Activated CD8-positive, alpha-beta T cell treated with anti-CD3 and anti-CD28 coated beads, Interleukin-2, amount 10 ng/mL, durations not matched to agents 7 days and 5 days (primary cell): ENCODE measurements at regions not wholly inside any gene's neighbourhood (a gene's known extent, or its start where the extent isn't known, plus 50 kb on each side); places are given as distances from the start of the nearest gene placed in this dataset.
"Not testable (repeated sequence)": the region's sequence is repeated elsewhere in the genome, so short reads cannot be mapped to it uniquely, and the experiment has no call there.

Experiments
- ATAC-seq: fragments of 150-1000 bp; cut with Tn5 transposase; one replicate; pipeline ENCODE4 v1.10.0; 2021; ENCODE audit warnings: moderate library complexity
- CTCF ChIA-PET: fragments of 350-600 bp; sonication (Branson Sonifier 250); formaldehyde crosslinking; loops from one replicate; lab custom pipeline; 2021; ENCODE audit warnings: antibody characterized with exemption; lab: Charles Lee
- POLR2A ChIA-PET: fragments of 350-600 bp; sonication (Branson Sonifier 250); formaldehyde crosslinking; loops from one replicate; lab custom pipeline; 2021; ENCODE audit warnings: antibody characterized with exemption; lab: Charles Lee
- DNase-seq: peaks from one replicate; pipeline ENCODE4 v3.0.0-alpha.2; 2020
- H3K27ac Mint-ChIP-seq: one replicate; pipeline ENCODE4 v1.8.0; 2021; ENCODE audit warnings: mild to moderate bottlenecking, mixed read lengths
- H3K27me3 Mint-ChIP-seq: one replicate; pipeline ENCODE4 v1.8.0; 2021; ENCODE audit warnings: low read depth, mixed read lengths
- H3K36me3 Mint-ChIP-seq: one replicate; pipeline ENCODE4 v1.8.0; 2021; ENCODE audit warnings: low read depth, mixed read lengths
- H3K4me1 Mint-ChIP-seq: one replicate; pipeline ENCODE4 v1.8.0; 2021; ENCODE audit warnings: low read depth, mixed read lengths
- H3K4me3 Mint-ChIP-seq: one replicate; pipeline ENCODE4 v1.8.0; 2021; ENCODE audit warnings: mild to moderate bottlenecking, mixed read lengths
- H3K9me3 Mint-ChIP-seq: one replicate; pipeline ENCODE4 v1.8.0; 2022; ENCODE audit warnings: mixed read lengths; ENCODE audit not compliant: insufficient read depth

- Mint-ChIP-seq H3K27me3 (no peaks in the 10 kb centered on the region), H3K27ac (no peak overlapping the region), H3K4me3 (no peak overlapping the region), H3K4me1 (no peaks in the 10 kb centered on the region), H3K36me3 (no peaks in the 10 kb centered on the region), H3K9me3 (no peaks in the 10 kb centered on the region)
- ChIA-PET CTCF (no interaction called here), POLR2A (no interaction called here)
- DNase-seq (no peak), ATAC-seq (no peak)
Observed at GRCh38 chr9:30243467-30243866, 2141.0 kb upstream of the ACO1 start.

- H3K27ac Mint-ChIP-seq, result no peak overlapping the region
- no peak for DNase-seq
- ChIA-PET CTCF (no interaction called here), POLR2A (no interaction called here)
- H3K27me3 Mint-ChIP-seq, result no peaks in the 10 kb centered on the region
- H3K4me1 Mint-ChIP-seq, result no peaks in the 10 kb centered on the region
- no peak for ATAC-seq
- no peak overlapping the region for H3K4me3 Mint-ChIP-seq
- no peaks in the 10 kb centered on the region for H3K36me3 Mint-ChIP-seq
- H3K9me3 Mint-ChIP-seq, result no peaks in the 10 kb centered on the region
Observed at GRCh38 chr9:30244877-30245276, 2139.6 kb upstream of the ACO1 start.

GRCh38 chr9:30250872-30251271, 2133.6 kb upstream of the ACO1 start:
- Mint-ChIP-seq H3K36me3 (no peaks in the 10 kb centered on the region), H3K27ac (no peak overlapping the region), H3K4me1 (no peaks in the 10 kb centered on the region), H3K27me3 (no peaks in the 10 kb centered on the region), H3K4me3 (no peak overlapping the region), H3K9me3 (no peaks in the 10 kb centered on the region)
- CTCF ChIA-PET, result no interaction called here
- POLR2A ChIA-PET, result no interaction called here
- DNase-seq (no peak), ATAC-seq (no peak)

DNA sequence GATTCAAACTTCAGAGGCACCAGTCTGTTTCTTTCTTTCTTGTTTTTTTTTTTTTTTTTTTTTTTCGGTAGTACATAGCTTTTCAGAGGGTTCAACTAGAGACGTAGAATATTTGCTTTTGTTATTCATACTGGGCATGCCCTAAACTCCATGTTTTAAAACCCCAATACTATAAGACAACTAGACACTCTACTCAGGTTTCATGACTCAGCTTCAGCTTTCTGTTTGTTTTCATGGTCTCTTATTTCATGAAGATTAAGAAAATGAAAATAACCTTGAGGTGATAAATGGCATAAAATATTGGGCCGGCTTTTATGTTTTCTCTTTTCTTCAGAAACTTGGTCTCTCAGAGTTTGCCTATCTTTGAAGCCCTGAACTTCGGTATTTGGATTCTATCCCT, 2126.3 kb upstream of the ACO1 start:
- no peaks in the 10 kb centered on the region for H3K36me3 Mint-ChIP-seq
- DNase-seq (no peak), ATAC-seq (no peak)
- H3K27ac Mint-ChIP-seq, result no peak overlapping the region
- CTCF ChIA-PET, result no interaction called here
- H3K4me1 Mint-ChIP-seq, result no peaks in the 10 kb centered on the region
- POLR2A ChIA-PET, result no interaction called here
- H3K9me3 Mint-ChIP-seq, result no peaks in the 10 kb centered on the region
- H3K4me3 Mint-ChIP-seq, result no peak overlapping the region
- H3K27me3 Mint-ChIP-seq, result no peaks in the 10 kb centered on the region

DNA sequence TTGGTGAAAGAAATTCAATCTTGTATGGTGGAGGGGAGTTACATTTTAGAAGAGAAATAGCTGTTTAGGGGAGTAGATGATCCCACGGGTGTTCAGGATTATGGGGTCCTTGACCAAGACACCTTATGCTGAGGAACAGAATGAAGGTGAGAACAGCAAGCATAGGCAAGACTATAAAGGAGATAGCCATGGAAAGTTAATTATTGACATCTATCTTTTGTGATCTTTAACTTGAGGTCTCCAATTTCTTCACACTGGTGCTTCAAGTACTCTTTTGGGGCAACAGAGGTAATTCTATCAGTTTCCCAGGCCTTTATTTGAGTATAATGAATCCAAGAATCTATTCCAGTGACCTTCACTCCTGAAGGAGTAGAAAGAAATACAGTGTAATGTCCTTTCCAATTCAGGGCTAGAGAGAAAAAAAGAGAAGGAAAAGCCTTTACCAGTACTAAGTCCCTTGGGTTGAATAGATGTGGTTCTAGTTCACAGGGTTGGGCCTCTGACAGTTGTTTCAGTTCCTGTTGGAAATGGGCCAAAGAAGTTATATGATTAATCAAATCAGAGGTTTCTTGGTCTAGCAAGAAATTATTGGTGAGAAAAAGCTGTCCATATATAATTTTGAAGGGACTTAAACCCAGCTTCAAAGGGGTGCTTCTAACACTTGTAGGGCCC, 2104.1 kb upstream of the ACO1 start:
- CTCF ChIA-PET, result no interaction called here
- Mint-ChIP-seq H3K9me3 (peaks cover 6% of the 10 kb centered on the region), H3K4me3 (no peak overlapping the region), H3K36me3 (no peaks in the 10 kb centered on the region), H3K27me3 (no peaks in the 10 kb centered on the region), H3K27ac (no peak overlapping the region), H3K4me1 (no peaks in the 10 kb centered on the region)
- ATAC-seq, result no peak
- DNase-seq, result no peak
- POLR2A ChIA-PET, result no interaction called here

GRCh38 chr9:30289435-30289834, 2095.0 kb upstream of the ACO1 start:
- Mint-ChIP-seq H3K4me3 (no peak overlapping the region), H3K9me3 (no peaks in the 10 kb centered on the region), H3K27ac (no peak overlapping the region), H3K4me1 (no peaks in the 10 kb centered on the region), H3K36me3 (no peaks in the 10 kb centered on the region), H3K27me3 (no peaks in the 10 kb centered on the region)
- ChIA-PET POLR2A (no interaction called here), CTCF (no interaction called here)
- DNase-seq (no peak), ATAC-seq (no peak)

DNA sequence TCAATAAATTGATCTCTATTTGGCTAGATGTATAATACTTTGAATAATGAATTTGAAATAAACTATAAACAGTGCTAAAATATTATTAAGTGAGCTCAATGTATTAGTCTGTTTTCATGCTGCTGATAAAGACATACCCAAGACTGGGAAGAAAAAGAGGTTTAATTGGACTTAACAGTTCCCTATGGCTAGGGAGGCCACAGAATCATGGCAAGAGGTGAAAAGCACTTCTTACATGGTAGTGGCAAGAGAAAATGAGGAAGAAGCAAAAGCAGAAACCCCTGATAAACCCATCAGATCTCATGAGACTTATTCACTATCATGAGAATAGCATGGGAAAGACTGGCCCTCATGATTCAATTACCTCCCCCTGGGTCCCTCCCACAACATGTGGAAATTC, 2092.4 kb upstream of the ACO1 start:
- H3K9me3 Mint-ChIP-seq, DNase-seq, H3K4me3 Mint-ChIP-seq, ATAC-seq, H3K27me3 Mint-ChIP-seq, H3K36me3 Mint-ChIP-seq, H3K4me1 Mint-ChIP-seq, H3K27ac Mint-ChIP-seq, POLR2A ChIA-PET, CTCF ChIA-PET: not testable (repeated sequence)

DNA sequence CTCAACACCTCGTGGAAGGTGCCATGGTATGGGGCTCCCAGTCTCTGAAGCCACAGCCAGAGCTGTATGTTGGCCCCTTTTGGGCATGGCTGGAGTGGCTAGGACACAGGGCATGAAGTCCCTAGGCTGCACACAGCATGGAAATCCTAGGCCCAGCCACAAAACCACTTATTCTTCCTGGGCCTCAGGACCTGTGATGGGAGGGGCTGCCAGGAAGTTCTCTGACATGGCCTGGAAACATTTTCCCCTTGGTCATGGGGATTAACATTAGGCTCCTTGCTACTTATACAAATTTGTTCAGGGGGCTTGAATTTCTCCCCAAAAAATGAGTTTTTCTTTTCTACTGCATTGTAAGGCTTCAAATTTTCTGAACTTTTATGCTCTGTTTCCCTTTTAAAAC, 2091.2 kb upstream of the ACO1 start:
- ATAC-seq, result no peak
- Mint-ChIP-seq H3K27me3 (no peaks in the 10 kb centered on the region), H3K27ac (no peak overlapping the region), H3K4me3 (no peak overlapping the region), H3K36me3 (no peaks in the 10 kb centered on the region), H3K9me3 (no peaks in the 10 kb centered on the region), H3K4me1 (no peaks in the 10 kb centered on the region)
- ChIA-PET CTCF (no interaction called here), POLR2A (no interaction called here)
- DNase-seq, result no peak

GRCh38 chr9:30299126-30299780, 2085.2 kb upstream of the ACO1 start:
- Mint-ChIP-seq H3K4me1 (no peaks in the 10 kb centered on the region), H3K4me3 (no peak overlapping the region), H3K27me3 (no peaks in the 10 kb centered on the region), H3K36me3 (no peaks in the 10 kb centered on the region), H3K27ac (no peak overlapping the region), H3K9me3 (no peaks in the 10 kb centered on the region)
- ChIA-PET CTCF (no interaction called here), POLR2A (no interaction called here)
- DNase-seq (no peak), ATAC-seq (no peak)

DNA sequence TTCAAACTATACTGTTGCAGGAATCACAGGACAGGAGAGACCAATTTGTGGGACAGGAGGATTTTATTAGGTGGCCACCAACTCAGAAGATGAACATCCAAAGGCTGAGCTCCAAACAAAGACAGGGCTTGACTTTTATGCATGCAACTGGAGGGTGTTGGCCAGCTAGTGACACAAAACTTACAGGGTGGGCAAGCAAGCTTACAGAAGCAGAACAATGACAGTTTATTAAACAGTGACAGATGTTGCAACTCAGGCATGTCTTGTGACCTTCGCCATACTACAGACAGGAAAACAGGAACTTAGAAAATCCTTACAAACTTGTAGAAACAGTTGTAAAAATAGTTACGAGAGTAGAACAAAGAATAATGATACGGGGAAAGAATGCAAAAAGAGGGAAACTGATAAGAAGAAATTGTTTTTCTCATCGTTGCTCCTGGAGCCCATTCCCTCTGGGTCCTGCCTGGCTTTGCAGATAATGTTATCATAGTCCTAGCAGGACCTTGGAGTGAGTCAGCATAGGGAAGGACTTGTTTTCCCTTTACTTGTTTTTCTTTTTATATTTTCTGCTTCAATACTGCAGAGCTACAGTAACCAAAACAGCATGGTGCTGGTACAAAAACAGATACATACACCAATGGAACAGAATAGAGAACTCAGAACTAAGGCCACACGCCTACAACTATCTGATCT, 2083.0 kb upstream of the ACO1 start:
- ChIA-PET CTCF (no interaction called here), POLR2A (no interaction called here)
- Mint-ChIP-seq H3K27me3 (no peaks in the 10 kb centered on the region), H3K9me3 (no peaks in the 10 kb centered on the region), H3K4me1 (no peaks in the 10 kb centered on the region), H3K36me3 (no peaks in the 10 kb centered on the region), H3K27ac (no peak overlapping the region), H3K4me3 (no peak overlapping the region)
- ATAC-seq (no peak), DNase-seq (no peak)

DNA sequence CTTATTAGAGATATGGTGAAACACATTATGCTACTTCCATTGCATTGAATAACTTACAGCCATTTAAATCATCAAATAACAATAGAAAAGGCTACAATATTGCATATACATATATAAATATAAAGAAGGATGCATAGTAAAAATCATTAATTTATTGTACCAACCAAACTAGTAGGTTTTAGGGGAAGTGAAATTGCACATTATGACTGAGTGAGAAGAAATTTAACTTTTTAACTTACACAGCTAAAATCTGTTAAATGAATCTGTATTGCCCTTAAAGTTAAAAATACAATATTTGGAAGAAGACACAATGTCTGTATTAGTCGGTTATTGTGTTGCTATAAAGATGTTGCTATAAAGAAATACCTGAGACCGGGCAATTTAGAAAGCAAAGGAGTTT, 2073.7 kb upstream of the ACO1 start:
- ChIA-PET POLR2A (no interaction called here), CTCF (no interaction called here)
- Mint-ChIP-seq H3K4me3 (no peak overlapping the region), H3K4me1 (no peaks in the 10 kb centered on the region), H3K27ac (no peak overlapping the region), H3K9me3 (peaks cover 5% of the 10 kb centered on the region), H3K36me3 (no peaks in the 10 kb centered on the region), H3K27me3 (no peaks in the 10 kb centered on the region)
- ATAC-seq (no peak), DNase-seq (no peak)

GRCh38 chr9:30329431-30329830, 2055.0 kb upstream of the ACO1 start:
- H3K4me3 Mint-ChIP-seq, result no peak overlapping the region
- CTCF ChIA-PET, result no interaction called here
- no peaks in the 10 kb centered on the region for H3K36me3 Mint-ChIP-seq

More at GRCh38 chr9:30329431-30329830, 2055.0 kb upstream of the ACO1 start:
- no peak overlapping the region for H3K27ac Mint-ChIP-seq
- no peaks in the 10 kb centered on the region for H3K4me1 Mint-ChIP-seq
- no peaks in the 10 kb centered on the region for H3K9me3 Mint-ChIP-seq
- DNase-seq, result no peak
- H3K27me3 Mint-ChIP-seq, result no peaks in the 10 kb centered on the region
- POLR2A ChIA-PET, result no interaction called here
- no peak for ATAC-seq
